Hypothalamus (tissue), 51 donors: ENCODE measurements at regions not wholly inside any gene's neighbourhood (a gene's known extent, or its start where the extent isn't known, plus 50 kb on each side); places are given as distances from the start of the nearest gene placed in this dataset.
"Not testable (repeated sequence)": the region's sequence is repeated elsewhere in the genome, so short reads cannot be mapped to it uniquely, and the experiment has no call there.

Experiments used
- DNase-seq, 51 donors: peaks; one replicate each; lab custom pipeline; 2025; lab: John Stamatoyannopoulos, UW

DNA sequence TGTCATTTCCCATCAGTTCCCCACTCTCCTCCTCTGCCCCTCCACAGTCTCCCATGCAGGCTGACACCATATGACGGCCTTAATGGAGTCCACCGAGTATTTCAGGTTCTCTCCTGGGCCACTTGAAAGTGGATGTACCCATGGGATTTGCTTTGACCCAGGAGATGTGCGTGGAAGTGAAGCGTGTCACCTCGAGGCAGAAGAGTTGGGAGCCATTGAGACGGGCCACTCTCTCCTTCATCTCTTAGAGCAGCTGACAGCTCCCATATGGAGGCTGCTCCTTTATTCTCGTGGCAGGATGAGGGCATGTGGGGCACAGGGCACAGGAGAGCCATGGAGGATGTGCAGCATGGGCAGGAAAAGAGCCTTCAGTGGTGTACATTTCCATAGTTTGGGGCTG is 144.7 kb upstream of the CRYM start:
- not testable (repeated sequence) for DNase-seq

DNA sequence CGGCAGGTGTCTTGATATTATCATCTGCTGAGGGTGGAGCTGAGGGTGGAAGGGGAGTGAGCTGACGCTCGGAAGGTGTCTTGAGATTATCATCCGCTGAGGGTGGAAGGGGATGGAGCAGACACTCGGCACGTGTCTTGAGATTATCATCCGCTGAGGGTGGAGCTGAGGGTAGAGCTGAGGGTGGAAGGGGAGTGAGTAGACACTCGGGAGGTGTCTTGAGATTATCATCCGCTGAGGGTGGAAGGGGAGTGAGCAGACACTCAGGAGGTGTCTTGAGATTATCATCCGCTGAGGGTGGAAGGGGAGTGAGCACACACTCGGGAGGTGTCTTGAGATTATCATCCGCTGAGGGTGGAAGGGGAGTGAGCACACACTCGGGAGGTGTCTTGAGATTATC is 126.6 kb upstream of the CRYM start:
- DNase-seq: not testable (repeated sequence)

DNA sequence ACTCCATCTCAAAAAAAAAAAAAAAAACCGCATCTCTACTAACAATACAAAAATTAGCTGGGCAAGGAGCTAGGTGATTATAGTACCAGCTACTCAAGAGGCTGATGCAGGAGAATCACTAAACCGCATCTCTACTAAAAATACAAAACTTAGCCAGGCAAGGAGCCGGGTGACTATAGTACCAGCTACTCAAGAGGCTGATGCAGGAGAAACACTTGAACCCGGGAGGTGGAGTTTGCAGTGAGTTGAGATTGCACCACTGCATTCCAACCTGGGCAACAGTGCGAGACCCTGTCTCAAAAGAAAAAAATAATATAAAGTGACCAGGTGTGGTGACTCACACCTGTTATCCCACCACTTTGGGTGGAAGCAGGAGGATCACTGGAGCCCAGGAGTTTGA is 119.8 kb upstream of the CRYM start:
- DNase-seq: not testable (repeated sequence)

DNA sequence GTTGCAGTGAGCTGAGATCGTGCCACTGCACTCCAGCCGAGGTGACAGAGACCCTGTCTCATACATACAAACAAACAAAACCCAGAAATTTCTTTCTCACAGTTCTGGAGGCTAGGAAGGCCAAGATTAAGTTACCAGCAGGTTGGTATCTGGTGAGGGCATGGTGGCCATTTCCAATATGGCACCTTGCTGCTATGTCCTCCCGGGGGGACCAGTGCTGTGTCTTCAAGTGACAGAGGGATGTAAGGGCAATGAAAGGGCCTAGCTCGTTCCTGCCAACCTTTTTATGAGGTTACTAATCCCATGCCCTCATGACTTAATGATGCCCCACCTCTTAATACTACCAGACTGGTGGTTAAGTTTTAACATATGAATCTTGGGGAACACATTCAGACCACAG is 118.5 kb upstream of the CRYM start:
- DNase-seq: not testable (repeated sequence)

DNA sequence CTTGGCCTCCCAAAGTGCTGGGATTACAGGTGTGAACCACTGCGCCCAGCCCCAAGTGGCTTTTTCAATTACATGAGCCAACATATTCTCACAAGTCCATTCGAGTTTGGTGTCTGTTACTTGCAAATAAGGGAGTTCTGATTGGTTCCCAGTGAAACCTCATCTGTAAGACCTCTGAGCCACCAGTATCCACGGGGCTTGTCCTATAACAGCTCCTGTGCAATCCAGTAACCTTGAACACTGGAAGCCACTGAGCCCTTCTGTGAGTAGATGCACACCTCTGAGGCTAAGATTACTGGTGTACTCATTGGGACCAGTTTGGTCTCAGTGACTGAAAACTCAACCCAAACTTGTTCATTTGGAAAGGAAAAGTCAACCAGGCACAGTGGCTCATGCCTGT is 112.5 kb upstream of the CRYM start:
- DNase-seq: not testable (repeated sequence)

DNA sequence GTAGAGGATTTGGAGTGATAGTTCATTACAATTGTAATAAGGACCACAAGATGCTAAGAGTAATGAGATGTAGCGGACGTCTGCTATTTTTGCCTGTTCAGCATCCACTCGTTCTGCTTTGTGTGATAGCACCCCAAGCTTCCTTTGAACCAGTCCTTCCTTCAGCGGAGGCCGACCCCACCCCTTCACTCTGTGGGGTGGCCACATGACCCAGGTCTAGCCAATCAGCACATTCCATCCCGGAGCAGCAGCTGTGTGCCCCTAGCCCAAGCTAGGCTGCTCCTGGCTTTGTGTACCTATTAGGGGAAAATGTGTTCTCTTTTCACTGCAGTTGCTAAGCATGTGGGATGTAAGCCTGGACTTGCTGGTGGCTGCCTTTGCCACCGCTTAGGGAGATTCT is 111.8 kb upstream of the CRYM start:
- DNase-seq: not testable (repeated sequence)

DNA sequence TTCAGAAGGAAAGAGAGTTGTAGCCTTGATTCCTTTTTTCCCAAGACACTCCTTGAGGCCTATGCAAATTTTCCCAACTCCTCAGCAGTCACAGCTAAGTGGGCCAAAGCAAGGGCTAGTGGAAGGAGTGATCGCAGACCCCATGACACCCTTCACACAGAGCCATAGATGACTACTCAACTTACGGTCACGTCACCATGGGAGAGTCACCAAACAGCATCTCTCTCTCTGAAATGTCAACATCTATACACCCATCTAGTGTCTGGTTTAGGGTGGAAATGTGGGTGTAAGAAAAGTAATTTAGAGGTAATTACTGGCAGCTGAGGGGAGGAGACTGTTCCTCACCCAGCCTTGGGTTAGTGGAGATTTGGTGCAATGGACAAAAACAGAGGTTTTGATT is 109.7 kb upstream of the CRYM start:
- not testable (repeated sequence) for DNase-seq

DNA sequence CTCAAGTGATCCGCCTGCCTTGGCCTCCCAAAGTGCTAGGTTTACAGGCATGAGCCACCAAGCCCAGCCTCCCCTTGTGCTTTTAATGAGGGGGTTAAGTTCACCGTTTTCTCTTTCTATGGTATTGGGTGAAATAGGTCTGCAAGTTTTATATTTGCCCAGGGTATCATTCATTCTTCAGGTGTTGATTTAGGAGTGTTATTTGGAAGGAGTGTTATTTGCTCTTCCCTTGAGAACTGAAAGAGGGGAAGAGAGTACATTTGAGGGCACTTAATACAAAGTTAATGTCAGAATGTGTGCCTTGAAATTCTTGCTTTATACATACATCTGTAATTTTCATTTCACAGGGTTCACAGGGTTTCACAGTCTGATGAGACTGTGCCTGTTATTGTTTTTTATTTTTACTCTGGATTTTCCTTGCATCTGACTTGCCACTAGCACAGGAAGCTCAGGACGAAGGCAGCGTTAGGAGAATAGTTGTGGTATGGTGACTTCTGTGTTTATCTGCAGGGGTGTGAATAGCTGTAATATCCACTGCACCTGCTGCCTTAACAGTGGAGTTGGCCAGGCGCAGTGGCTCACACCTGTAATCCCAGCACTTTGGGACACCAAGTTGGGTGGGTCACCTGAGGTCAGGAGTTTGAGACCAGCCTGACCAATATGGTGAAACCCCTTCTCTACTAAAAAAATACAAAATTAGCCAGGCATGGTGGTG is 108.3 kb upstream of the CRYM start:
- not testable (repeated sequence) for DNase-seq

DNA sequence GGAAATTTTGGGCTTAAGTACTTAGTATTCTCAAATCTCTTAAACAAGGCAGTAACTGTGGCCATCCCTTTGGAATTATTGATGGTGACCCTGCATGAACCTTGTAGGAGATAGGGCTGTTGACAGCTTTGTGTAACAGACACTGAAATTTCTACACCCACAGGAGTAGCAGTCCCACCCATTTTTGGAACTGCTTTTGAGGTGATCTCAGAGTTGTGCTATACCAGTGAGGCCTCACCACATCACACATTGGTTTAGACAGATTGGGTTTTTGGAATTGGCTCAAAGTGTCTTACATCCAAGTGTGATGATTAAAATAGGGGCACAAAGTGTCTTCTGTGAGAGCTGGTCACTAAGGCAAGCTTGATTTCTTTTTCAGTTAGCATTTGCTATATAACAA is 105.6 kb upstream of the CRYM start:
- DNase-seq: not testable (repeated sequence)

DNA sequence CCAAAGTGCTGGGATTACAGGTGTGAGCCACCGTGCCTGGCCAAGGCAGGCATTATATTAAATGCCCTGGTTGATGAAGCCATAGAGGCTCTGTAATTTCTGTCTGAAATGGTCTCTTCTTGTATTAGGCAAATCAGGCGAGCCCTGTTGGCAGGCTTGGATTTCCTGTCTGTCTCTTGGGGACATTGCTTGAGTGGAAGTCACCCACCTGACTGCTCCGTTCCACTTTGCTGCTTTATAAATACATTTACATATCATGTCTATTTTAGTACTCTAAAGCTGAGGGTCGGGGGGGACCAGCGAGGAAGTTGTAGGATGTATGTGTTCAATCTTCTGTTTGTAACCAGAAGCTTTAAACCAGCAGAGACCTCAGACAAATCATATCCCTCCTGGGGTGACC is 101.6 kb upstream of the CRYM start:
- DNase-seq: not testable (repeated sequence)

DNA sequence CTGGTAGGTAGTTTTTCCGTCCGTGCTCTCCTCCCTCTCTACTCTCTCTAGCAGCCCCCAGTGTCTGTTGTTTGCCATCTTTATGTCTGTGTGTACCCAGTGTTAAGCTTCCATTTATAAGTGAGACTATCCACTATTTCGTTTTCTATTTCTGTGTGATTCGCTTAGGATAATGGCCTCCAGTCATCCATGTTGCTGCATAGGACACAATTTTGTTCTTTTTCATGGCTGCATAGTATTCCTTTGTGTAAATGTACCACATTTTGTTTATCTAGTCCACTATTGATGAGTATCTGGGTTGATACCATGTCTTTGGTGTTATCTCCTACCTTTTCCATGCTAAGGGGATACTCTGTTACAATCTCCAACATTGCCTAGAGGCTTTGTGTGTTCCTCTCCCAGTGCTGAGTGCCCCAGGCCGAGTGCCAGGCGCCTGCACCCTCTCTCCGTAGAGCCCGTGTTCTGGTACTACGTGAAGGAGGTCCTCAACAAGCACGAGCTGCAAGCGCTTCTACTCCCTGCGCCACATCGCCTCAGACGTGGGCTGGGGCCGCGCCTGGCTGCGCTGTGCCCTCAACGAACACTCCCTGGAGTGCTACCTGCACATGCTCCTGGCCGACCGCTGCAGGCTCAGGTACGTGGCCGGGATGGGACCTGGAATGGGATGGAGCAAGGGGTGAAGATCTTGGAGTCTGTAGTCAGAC is 98.3 kb upstream of the CRYM start:
- DNase-seq: not testable (repeated sequence)

DNA sequence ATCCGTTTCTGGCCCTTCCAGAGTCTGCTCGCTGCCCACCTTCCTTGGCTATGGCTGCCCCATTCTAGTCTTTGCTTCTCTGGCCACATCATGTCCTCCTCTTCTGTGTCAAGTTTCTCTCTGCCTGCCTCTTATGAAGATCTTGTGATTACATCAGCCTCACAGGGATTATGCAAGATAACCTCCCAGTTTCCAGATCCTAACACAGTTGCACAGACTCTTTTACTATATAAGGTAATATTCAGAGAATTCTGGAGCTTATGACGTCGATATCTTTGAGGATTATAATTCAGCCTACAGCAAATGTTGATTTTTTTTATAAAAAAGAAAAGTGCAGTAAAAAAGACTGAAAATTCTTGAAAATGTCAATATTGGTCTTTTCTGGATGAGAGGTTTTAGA is 97.2 kb upstream of the CRYM start:
- not testable (repeated sequence) for DNase-seq

DNA sequence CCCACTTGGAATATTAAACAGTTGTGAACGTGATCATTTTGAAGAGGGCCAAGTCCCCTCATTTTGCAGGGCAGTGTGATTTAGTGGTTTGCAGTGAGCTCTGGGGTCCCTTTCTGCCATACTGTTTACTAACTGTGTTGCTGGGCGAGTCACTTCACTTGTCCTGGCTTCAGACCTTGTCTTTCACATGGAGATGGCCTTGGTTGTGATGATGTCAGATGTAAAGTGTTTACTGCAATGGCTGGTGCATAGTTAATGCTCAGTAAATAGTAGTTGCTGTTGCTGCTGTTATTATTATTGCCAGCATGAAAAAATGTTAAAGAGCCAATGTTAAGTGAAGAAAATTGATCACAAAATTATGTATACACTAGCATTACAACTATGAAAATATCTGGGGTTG is 95.4 kb upstream of the CRYM start:
- not testable (repeated sequence) for DNase-seq

DNA sequence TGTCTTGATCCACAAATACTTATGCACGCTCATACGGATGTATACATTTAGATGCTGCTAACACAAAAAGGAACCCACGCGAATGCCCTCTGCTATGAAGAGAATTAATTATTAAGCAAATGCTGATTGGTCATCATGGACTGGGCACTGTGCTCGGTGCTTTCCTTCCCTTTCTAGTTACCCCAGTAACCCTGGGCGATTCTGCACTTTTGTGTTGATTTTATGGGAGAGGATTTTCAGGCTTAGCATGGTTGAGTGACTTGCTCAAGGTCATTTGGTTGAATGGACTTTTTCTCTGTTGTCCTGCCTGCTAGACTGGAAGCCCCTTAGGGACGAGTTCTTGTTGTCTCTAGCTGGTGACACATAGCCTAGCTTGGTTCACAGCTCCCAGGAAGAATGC is 94.8 kb upstream of the CRYM start:
- DNase-seq: not testable (repeated sequence)

DNA sequence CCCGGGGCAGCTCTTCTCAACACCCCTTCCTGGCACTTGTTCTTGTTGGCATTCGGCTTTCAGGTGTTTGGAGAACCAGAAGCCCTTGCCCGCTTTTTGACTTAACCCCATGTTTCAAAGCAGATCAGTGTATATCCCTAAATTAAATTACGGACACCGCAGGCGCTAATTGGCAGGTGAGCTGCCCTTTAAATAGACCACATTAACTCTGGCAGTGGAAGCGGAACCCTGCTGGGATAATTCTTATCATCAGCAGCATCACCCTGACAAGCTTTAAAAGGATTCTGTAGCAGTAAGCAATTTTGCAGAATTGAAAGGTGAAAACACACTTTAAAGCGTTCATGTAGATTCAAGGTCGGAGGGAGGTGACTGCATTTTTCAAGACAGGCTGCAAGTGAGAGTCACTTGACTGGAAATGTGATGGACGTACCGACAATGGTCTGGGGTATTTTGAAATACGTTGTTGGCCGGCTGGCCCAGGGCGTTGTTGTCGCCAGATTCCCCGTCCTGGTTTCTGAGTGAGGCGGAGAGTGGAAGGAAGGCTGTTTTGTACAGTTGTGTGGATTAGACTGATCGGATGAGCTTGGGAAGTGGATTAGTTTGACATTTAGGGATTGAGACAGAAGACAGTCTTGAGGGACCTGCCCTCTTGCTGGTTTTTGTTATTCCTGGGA is 94.2 kb upstream of the CRYM start:
- not testable (repeated sequence) for DNase-seq

DNA sequence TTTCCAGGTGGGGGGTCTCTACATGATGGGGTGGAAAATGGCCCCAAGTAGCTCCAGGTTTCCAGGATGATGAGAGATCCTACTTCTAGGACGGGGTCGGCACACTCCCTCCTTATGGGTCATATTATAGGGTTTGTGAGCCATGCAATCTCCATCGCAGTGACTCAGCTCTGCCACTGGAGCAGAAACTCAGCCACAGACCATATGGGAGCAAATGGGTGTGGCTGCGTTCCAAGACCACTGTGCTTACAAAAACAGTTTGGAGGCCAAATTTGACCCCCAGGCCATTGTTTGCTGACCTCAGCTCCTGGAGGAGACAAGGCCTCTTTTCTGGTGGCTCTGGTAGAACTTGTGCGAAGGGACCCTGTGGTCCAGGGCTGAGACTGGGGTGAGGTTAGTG is 92.7 kb upstream of the CRYM start:
- not testable (repeated sequence) for DNase-seq

DNA sequence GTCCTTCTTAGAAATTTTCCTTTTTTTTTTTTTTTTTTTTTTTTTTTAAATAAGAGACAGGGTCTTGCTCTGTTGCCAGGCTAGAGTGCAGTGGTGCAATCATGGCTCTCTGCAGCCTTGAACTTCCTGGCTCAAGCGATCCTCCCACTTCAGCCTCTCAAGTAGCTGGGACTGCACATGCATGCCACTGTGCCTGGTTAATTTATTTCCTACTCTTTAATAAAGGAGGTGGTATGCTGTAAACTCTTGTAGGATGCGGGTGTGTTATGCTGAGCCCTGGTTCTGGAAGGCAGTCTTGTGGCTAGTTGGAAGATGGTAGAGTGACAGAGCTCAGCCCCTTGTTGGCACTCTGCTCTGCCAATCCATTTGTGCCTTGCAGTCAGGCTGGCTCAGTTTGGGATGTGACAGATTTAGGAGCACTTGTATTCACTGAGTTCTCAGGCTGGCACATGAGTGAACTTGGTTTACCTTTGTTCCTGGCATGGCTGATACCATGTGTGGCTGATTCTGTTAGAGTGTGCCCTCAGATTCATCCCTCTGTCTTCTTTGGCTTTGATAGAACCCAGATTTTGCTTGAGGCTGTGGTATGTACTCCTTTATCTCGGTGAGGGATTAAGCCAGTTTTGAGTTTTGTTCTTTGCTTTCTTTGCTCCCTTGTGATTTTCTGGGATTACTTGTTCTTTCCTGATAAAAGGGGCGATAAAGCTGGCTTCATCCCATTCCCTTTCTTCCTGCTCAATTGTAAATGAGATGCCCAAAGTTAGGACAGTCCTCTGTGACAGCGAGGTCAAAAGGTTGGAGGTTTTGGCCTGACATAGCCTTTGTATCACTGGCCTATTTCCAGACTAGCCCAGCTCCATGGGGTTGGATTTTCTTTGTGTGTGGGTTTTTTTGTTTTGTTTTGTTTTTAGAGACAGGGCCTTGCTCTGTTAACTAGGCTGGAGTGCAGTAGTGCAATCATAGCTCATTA is 91.2 kb upstream of the CRYM start:
- DNase-seq: not testable (repeated sequence)

DNA sequence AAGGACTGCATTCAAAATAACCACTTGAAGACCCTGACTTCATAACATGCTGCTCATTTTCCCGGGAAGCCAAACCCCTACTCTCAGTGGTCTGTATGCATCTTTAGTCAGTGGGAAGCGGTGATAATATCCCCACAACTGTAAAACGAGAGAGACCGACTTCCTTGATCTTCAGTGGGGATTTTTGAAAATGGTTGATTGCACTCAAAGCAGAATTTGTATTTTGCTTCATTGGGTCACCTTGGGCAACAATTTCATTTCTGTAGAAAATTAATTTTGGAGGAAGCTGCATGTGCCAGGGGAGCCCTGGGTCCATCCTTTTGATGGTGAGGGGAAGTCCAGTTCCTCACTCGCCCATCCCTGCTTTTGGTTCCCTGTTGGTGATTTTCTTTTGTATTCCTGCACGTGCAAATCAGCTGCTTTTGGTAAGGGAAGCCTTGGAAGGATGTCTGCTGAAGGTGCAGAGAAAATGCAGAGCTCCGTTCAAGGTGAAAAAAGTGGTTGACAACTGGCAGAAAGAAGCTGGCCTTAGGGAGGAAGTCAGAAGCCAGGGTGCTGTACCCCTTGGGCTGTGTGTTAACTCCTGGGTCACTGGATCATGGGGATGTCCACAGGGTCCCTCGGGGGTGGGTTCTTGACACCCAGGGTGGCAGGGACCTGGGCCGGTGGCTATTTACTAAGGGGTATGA is 89.8 kb upstream of the CRYM start:
- DNase-seq: not testable (repeated sequence)

DNA sequence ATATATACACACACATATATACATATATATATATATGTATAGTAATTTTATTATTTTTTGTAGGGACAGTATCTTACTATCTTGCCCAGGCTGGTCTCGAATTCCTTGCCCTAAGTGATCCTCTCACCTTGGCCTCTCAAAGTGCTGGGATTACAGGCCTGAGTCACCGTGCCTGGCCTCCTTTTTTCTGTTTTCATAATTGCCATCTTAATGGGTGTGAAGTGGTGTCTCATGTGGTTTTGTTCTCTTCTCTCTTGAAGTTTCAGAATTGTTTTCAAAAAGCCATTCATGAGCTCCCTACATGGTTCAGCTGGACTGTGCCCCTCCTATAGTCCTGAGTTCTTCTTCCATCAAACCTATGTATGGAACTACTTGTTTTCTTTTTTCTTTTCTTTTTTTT is 88.9 kb upstream of the CRYM start:
- DNase-seq: not testable (repeated sequence)

DNA sequence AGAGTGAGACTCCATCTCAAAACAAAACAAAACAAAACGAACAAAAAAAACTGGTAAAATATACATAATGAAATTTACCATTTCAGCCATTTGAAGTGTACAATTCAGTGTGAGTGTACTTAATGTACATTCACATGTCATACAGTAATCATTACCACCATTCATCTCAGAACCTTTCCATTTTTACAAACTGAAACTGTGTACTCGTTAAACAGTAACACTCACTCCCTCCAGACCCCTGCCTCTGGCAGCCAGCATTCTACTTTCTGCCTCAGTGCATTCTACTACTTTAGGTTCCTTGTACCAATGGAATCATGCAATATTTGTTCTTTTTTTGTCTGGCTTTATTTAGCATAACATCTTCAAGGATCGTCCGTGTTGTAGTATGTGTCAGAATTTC is 87.5 kb upstream of the CRYM start:
- DNase-seq: not testable (repeated sequence)
